ENCODE measurements at regions not wholly inside any gene's neighbourhood (a gene's known extent, or its start where the extent isn't known, plus 50 kb on each side); places are given as distances from the start of the nearest gene placed in this dataset.

GRCh38 chr6:24987446-24988115 is 51.8 kb upstream of the RIPOR2 start:
- DNase-seq = no peak

DNA sequence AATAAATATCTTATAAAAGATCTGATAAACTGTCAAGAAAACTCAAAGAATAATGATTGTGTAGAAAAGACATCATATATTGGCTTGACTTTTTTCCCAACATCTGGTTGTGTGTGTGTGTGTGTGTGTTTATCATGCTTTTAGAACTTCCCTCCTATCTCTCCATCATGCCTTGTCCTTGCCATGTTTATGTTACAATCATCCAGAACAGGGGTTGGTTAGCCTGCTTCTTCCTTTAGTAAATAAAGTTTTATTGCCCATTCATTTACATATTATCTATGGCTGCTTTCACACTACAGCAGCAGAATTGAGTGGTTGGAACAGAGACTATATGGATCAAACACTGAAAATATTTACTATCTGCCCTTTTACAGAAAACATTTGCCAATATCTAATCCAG is 52.8 kb upstream of the RIPOR2 start:
- DNase-seq = no peak

DNA sequence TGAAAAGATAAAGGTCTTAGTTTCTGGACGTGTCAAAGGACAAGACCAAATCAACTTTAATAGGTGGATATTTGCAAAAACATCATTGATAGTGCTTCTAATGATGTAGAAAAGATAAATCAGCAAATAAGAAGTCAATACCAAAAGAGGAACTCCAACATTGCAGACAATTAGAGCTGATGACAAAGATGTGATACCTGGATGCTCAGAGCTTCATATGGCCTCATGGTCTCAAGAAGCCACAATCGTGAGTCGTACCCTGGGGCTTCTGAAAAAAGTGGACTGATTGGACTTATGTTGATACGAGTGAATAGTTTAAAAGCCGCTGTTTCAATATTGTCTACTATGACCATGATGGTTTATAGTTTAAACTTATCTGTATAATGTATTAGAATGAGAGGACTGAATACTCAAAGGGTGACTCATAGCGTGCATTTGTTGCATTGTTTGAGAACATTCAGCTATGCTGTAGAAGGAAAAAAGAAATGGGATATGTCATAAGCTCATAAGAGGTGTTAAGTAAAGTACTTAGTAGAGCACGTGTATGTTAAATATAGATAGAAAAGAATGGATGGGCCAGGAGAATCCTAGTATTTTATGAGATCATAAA is 54.6 kb upstream of the RIPOR2 start:
- DNase-seq = no peak

GRCh38 chr6:24990944-24991809 is 55.4 kb upstream of the RIPOR2 start:
- DNase-seq = no peak

DNA sequence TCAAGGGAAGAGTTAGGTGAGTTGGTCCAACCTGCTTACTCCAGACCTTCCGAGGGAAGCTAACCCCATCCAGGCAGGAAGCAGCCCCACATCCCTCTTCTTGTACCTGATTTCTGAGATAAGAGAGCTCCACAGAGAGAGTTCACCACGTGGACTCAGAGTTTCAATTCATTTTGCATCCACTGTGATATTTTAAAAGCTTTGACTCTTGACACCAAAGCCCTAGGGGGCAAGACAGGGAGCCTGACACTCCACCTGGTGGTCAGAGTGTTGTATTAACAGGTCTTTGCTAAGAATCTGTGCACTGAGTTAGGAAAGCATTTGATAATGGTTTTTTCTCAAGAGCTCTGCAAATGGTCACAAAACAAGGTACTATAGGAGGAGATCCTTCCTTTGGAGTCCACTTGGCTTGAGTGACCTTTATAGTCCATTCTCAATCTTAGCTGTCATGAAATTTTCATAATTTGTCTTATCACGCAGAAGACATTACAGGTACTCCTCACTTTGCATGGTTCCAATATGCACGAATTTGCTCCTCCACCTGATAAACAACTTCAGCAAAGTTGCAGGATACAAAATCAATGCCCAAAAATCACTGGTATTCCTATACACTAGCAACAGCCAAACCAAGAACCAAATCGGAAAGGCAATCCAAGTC is 56.2 kb upstream of the RIPOR2 start:
- no peak for DNase-seq

DNA sequence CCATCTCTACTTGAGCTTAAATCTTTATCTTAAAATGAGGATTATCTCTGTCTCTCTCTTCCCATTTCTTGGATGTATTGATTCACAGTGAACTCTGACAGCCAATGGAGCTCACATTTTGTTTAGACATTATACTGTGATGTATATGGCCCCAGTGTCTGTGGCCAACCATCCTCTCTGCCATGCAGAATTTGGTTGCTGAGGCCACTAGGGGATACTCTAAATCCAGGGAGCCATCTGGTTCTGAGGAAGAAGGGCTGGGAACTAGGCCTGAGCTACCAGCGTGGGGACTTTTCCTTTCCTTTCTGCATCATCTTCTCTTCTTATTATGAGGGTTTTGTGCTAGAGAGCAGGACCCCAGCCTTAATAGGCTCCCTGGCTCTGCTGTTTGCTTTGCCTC is 59.1 kb upstream of the RIPOR2 start:
- DNase-seq = no peak

DNA sequence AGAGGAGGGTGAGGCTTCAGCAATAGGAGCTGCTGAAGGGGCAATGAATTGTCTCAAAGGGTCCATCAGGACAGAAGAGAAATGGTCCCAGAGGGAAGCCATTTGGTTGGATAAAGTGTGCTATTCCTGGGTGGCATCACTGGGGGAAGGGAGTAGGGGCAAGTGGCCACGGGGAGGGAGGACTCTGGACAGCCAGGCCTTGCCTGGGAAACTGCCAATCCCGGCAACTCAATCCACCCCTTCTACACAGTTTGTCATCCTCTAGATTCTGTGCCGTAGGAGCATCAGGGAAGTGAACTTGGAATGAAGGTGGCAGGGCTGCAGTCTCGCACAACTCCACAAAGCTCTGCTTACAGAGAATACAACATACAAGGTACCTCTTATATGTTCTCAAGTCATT is 59.5 kb upstream of the RIPOR2 start:
- DNase-seq = no peak

DNA sequence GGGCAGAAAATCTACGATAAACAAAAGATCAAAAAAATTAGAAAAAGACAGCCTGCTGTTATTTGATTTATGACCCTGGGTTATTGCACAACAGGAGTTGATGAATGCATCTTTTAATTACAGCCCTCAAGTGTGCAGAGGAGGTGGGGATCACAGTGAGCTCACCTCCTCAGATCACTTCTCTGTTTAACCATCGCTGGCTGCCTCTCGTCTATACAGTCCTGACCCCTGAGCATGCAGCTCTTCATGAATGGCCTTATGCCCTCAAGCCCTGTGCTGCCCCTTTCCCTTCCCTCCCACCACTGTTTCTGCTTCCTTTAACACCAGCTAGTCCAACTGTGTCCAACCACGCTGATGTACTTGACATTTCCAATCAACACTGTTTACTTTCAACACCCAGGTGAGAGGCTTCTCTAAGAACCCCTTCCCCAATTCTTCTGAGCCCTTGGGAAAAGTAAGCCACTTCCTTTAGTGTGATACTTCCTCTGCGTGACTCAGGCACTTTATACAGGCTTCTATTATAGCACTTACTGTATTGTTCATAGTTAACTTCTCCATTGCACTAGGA is 60.6 kb upstream of the RIPOR2 start:
- no peak for DNase-seq

GRCh38 chr6:24997231-24997630 is 61.5 kb upstream of the RIPOR2 start:
- DNase-seq = no peak

DNA sequence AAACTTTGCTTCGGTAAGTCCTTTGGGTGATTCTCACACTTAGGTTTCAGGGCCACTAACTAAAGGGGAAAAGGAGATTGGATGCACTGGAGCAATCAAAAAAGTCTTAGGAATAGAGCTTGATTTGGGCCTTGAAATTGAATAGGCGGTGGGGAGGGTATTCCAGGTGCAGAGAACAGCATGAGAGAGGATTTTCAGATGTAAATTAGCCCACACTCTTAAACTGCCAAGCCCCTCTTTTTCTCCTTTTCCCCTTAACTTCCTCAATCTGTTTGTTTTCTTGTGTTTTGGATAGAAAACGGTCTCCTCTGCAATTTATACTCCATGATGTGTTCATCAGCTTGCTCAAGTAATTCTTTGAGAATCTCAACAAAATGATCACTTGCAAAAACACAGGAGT is 62.1 kb upstream of the RIPOR2 start:
- no peak for DNase-seq

DNA sequence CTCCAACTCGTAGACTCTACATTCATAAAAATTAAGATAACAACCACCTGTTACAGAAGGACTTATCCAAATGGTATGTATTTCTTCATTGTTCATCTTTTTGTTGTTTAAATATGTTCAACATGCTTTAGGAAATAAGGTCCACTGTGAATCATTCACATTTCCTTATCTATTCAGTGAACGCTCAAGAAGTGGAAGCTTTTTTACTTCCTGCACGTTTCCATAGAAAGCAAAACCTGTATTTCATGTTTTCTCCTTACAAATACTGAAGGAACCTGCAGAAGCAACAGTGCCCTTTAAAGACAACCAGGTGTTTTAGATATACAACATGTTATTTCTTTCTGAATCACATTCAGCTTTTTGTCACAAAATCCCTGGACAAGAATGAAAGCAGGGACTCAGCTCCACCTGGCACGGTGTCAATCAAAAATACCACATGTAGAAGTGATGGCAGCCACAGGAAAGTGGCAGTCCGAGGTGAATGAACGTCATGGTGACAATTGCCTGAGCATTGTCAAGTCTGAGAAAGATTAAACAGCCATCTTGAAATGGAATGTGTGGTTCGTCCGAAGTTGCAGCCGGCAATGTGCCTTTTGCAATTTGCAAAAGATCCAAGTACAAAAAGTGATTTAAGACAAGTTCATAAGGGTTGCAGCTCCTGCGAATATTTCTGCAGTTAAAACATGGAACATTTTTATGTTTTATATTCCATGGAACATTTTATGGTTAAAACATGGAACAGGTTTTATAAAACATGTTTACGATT is 66.7 kb upstream of the RIPOR2 start:
- no peak for DNase-seq

DNA sequence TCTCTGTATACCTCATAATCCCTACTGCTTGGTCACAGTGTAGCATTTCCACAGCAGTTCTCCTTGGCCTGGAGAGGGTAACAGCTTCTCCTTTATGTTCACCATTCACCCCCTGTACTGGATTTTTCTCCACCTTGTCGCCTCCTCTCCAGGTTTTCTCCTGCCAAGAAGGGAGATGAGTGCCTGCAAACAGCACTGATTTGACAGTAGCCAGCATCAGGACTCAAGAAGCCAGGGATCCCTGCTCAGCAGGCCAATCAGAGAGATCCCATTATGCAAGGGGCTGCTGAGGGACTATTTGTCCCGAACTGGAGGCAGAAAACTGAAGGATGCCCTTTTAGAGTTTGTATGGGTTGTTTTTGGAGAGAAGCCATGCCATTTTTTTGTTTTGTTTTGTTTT is 68.6 kb upstream of the RIPOR2 start:
- no peak for DNase-seq

DNA sequence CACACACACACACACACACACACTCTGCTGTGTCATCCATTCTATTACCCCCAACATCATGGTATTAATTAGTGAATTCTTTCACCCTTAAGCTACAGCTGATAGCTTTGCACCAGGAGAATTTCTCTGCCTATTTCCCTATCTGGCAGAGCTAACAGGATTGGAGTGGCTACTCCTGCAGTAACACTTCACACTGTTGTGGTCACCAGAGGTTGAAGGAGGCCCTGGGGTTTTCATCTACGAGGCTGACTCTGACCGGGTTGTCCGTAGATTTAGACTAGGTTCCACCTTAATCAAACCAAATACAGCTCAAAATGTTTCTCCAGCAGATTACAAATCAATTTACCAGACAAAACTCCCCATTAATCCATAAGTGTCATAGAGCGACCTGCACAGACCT is 69.2 kb upstream of the RIPOR2 start:
- no peak for DNase-seq

DNA sequence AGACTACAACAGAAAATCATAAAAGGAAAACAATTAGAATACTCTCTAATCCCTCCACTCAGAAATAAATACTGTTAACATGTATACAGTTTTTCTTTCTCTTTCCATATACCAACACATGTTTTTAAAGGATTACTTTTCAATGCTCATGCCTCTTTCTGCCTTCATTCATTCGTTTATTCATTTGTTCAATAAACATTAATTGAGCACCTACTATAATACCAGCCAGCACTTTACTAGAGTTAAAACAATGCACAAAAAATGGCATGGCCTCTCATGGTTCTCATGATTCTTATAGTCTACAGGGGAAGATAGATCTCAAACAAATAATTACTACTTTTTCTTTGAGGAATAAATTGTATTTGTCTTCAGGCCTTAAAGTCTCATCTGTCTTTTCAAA is 70.3 kb upstream of the RIPOR2 start:
- DNase-seq = no peak

DNA sequence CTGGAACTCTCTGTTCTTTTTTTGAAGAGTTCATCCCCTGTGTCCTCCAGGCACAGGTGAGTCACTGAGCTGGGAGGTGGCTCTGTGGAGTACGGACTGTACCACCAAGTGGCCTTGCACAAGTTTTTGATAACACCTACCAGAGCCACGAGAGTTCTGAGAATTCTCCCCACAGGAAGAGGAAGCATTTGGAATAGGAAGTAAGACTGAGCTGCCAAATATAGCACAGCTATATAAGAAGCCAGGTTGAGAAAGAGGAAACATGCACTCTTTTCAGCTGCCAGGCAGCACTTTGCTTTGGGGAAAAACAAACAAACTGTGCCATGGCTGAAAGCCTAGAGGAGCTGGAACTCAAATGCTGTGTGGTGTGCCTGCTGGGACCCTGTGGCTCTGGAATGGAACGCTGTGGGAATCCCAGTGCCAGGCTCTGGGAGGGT is 70.8 kb upstream of the RIPOR2 start:
- no peak for DNase-seq

DNA sequence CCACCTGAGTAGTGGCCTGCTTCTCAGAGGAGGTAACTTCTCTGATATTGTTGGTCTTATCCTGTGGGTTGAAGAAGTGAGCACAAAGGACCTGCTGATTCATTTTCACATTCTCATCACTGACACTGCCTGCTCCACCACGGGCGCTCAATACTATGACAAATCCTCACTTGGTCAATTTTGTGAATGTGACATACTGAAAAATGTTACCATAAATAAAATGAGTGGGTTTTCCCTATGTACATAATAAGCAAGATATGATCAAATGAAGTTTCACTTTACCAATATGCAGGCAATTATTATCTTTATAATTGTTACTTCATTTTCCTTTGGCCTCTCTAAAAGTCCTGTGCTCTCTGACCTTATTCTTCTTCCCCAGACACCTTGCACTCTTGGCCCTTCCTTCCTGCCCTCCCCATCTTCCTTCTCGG is 71.5 kb upstream of the RIPOR2 start:
- DNase-seq = no peak

GRCh38 chr6:25008707-25009392 is 73.1 kb upstream of the RIPOR2 start:
- DNase-seq = no peak

- DNase-seq = no peak
Measured at GRCh38 chr6:25009393-25009710, 73.6 kb upstream of the RIPOR2 start.

DNA sequence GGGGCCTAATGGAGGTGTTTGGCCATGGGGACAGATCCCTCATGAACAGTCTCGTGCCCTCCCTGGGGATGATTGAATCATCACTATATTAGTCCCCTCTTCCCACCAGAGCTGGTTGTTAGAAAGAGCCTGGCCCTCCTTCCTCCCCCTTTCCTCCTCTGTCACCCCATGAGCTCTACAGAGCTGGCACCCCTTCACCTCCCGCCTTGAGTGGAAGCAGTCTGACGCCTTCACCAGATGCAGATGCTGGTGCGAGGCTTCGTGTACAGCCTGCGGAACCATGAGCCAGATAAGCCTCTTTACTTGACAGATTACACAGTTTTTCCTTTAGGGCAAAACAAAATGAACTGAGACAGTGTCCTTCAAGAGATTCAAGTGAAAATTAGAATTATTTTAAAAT is 74.4 kb upstream of the RIPOR2 start:
- DNase-seq = no peak

DNA sequence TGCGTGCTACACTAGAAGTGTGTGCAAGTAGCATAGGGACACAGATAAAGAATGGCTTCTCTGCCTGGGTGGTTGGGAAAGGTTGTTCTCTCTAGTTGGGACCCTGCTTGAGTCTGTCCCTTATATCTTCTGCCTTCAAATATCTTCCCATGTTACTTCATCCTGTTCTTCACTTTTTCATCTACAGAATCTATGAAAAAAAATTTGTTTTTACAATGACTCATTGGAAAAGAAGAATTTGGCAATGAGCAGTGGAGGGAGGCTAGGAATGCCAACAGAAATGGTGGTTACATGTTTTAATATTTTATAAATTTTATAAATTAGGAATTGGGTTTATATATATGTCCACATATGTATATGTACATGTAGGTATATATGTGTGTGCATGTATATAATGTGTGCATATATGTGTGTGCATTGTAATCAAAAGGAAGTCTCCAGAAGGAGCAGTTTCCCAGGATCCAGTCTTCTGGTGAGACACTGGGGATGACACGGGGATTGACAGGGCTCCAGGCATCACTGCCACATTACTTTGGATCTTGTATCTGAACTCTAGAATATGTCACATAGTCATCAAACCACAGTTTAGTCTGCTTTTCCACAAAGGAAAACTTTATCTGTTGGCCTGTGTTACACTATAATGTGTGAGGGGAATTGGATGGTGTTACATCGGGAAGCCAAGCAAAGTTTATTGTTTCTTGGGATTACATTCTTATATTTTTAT is 75.3 kb upstream of the RIPOR2 start:
- no peak for DNase-seq

DNA sequence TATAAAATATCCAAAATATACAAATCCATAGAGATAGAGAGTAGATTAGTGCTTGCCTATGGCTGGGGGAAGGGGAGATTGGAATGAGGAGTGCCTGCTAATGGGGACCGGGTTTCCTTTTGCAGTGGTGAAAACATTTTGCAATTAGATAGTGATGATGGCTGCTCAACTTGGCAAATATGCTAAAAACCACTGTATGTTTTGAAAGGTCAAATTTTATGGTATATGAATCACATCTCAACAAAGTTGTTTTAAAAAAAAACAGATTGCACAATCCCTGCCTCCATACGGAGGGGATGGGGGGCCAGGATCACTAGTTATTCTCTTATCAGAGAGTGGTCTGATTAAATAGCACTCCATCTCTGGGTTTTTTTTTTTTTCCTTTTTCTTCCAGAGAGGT is 76.9 kb upstream of the RIPOR2 start:
- DNase-seq = no peak

Data from occipital lobe (tissue), 1 donor.